ENCODE measurements at regions not wholly inside any gene's neighbourhood (a gene's known extent, or its start where the extent isn't known, plus 50 kb on each side); places are given as distances from the start of the nearest gene placed in this dataset.

- no peak for TF ChIP-seq EZH2 (IDR thresholded peaks at IDR 0.05; ENCODE audit: borderline replicate concordance, low read length)
- TF ChIP-seq CTCF (conservative IDR thresholded peaks at IDR 0.05 in 1 of 2, IDR thresholded peaks at IDR 0.05 in 1 of 2; ENCODE audit: extremely low read depth in 1 of 2, insufficient read depth in 1 of 2, low read depth in 1 of 2, low read length in 2 of 2), result no peak
Observed at GRCh38 chr5:148920646-148921288, 94.4 kb downstream of the ADRB2 start.

Measured in mammary epithelial cell (primary cell).